ENCODE measurements at regions not wholly inside any gene's neighbourhood (a gene's known extent, or its start where the extent isn't known, plus 50 kb on each side); places are given as distances from the start of the nearest gene placed in this dataset.
"Not testable (repeated sequence)": the region's sequence is repeated elsewhere in the genome, so short reads cannot be mapped to it uniquely, and the experiment has no call there.

DNA sequence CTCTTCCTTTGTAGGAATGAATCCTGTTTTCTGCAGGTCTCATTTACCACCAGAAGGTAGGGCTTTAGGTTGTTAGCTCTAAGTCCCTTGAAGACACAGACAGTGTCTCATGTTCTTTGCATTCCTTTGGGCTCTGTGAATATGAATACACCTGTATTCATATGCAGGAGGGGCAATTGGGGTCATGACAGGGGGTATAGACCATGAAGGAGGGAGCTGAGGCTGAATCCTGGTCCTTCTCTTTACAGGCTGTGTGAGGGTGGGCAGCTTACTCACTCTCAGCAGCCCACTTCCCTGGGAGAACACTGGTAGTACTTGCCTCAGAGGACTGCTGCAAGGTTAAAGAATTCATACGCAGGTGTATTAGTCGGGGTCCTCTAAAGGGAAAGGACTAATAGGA, 267.2 kb upstream of the MGMT start:
- DNase-seq = no peak

DNA sequence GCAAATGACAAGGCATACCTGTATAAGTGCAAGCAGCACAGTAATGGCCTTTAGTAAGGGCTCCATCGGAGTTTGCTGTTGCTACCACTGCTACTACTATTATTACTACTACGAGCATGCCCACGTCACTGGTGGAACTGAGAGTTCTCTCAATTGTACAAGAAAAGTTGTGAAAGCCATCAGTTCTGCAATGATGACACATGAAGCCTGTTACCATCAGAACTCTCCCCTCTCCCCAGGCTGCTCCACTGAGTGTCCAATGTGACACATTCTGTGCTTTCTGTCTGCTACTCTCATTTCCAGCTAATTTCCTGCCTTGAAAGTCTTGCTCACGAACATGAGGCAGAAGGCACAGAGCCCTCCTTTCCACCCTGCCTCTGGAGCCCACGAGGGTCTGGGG, 263.2 kb upstream of the MGMT start:
- no peak for DNase-seq

DNA sequence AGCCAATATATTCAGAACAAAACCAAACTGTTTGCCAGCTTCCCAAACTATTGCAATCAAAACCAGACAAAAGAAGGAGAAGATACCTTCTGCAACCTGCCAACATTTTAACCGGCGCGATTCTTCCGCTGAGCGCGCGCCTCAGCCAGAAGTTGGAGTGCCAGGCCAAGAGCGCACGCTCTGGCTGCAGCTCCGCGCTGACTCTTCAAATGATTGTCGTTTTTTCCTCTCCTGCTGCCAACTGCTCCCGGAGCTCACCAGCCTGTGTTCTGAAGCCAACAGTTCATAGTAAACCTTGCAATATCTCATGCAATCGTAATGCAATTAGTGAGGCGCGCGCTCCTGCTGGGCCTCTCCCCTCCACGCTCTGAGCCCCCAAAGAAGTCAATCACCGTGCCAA, 259.7 kb upstream of the MGMT start:
- no peak for DNase-seq

GRCh38 chr10:129210876-129211275, 256.2 kb upstream of the MGMT start:
- no peak for DNase-seq

DNA sequence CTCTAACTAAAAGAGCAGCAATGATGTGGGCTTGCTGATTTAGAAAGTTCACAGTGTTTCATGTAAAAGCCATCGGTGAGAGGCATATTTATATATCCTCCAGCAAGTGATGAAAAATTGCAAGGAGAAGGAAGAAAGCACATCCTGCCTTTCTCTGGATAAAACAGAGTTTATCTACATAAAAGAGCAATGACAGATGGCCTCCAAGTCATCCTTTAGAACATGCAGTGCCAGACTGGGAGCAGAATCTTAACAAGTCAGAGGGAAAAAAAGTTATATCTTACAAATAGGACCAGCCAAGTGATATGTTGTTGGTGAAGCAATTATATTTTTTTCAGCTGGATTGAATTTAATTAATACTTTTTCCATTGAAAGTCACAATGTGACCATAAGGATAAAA, 253.8 kb upstream of the MGMT start:
- DNase-seq = no peak

- not testable (repeated sequence) for DNase-seq
These were observed 253.0 kb upstream of the MGMT start for GRCh38 chr10:129213996-129214395.

- DNase-seq = no peak
These were observed 247.7 kb upstream of the MGMT start for GRCh38 chr10:129219364-129219763.

DNA sequence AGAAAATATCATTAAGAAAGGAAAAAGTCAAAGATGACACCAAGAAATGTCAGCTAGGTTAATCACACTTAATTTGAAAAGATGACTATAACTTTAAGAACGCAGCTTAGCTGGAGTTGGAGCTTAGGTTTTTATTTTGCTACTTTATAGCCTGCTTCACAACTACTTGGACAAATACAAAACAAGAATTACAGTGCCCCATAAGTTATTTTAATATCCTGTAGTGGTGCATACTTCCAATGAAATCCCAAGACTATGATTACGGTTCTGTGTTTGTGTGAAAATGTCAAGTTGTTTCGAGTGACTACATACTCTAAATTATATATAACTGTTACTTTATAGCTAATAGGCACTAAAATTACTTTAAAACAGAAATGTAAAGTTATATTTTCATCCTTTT, 244.6 kb upstream of the MGMT start:
- no peak for DNase-seq

- DNase-seq = no peak
These were observed 243.7 kb upstream of the MGMT start for GRCh38 chr10:129223363-129223762.

DNA sequence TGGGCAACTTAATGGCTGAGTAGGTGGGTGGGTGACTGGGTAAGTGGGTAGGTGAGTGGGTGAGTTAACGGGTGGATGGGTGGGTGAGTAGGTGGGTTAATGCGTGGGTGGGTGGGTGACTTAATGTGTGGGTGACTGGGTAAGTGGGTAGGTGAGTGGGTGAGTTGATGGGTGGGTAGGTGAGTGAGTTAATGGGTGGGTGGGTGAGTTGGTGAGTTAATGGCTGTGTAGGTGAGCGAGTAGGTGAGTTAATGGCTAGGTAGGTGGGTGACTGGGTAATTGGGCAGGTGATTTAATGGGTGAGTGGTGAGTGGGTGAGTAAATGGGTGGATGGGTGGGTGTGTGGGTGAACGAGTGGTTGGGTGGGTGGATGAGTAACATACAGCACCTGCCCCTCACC, 243.0 kb upstream of the MGMT start:
- DNase-seq = no peak

GRCh38 chr10:129231821-129232220, 235.2 kb upstream of the MGMT start:
- DNase-seq = no peak

- DNase-seq = no peak
These were observed 233.5 kb upstream of the MGMT start for GRCh38 chr10:129233351-129234148.

DNA sequence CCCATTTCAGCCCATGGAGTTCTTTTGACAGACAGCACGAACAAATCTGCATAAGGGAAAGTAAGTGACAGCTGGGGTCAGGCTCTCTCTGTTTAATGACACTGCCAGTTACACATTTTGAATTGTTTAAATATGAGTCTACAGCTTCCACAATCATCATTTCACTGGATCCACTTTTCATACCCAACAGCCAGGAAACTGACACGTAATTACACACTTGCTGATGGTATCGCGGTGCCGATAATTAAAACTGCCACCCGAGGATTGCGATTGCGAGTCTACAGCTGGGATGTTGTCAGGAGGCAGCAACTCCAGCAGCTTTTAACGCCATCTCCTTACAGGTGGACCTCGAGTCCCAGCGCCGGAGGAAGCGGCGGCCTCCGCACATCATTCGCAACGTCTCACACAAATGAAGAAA, 230.8 kb upstream of the MGMT start:
- DNase-seq = no peak

DNA sequence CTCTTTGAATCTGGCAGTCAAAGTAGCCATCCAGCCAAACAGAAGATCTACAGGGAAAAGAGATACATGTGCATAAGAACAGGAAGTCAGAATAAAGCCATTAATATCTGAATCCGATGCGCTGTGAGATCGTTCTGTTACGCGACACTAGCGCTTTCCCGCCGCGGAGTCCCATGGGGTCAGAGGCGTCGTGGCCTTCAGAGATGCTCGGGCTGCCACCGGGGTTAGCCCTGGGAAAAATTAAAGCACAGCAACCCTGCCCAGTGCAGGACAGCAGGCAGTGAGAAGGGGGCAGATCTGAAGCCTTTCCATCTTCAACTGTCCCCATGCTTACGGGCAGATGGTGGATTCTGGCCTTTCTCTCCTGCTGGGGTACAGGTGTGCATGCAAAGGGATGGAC, 225.6 kb upstream of the MGMT start:
- DNase-seq = no peak

- no peak for DNase-seq
These were observed 222.7 kb upstream of the MGMT start for GRCh38 chr10:129244298-129244697.

DNA sequence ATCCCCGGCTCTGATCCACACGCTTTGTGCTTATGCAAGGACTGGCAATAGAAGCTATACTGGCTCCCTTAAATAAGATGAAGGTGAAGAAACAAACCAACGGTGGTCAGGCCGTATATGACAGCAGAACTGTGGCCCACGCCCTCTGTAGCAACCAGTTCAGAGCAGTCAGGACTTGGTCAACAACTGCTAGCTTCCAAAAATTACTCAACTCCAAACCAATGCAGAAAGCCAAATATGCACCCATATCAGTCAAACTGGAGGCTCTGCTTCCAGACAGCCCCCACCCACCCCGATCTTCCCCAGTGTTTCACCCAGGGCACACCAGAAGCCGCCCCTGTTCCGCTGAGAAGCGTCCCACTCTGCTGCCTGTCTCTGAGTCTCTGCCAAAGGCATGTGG, 222.3 kb upstream of the MGMT start:
- no peak for DNase-seq

GRCh38 chr10:129253161-129253864, 213.7 kb upstream of the MGMT start:
- no peak for DNase-seq

- DNase-seq = no peak
These were observed 213.2 kb upstream of the MGMT start for GRCh38 chr10:129253865-129254179.

DNA sequence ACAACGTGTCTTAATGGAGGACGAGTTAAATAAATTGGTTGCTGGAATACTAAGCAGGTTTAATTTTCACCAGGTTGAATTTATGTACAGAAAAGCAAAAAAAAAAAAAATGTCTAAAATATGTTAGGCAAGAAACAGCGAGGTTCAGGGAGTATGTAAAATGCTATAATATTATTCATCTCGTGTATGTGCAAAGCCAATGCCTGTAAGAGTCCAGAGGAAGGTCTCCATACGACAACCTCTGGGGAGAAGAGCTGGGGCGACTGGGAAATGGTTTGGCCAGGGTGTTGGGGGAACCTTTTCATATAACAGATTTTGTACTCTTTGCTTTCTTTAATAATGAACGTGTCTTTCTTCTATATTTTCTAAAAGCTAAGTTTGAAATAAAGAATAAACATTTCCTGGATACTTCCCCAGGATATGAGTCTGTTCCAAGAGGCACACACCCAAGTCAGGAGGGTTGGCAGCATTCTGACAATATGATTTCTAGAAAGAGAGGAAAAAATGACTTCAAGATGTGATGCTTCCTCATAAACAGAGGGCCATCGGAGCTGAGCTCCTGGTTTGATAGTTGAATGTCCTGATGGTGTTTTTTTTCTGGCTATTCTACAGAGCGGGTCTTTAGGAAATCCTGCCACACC, 208.6 kb upstream of the MGMT start:
- DNase-seq = no peak

GRCh38 chr10:129259128-129259815, 207.8 kb upstream of the MGMT start:
- no peak for DNase-seq

DNA sequence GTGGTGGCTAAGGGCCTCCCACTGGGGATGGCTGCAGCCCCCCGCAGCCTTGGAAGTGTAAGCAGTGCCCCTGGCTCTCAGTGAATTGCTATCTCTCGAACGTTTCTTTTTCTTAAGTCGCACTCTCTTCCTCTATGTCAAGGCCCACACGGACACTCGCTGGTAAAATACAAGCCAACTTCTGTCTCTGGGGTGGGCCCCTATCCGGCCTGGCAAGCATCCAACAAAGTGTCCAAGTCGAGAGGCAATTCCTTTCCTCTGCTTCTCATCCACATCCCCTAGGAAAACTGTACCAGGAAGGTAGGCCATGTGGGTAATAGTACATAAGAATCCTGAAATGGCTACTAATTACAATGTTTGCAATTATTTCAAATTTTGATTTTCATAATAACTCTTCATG, 194.9 kb upstream of the MGMT start:
- DNase-seq = no peak

DNA sequence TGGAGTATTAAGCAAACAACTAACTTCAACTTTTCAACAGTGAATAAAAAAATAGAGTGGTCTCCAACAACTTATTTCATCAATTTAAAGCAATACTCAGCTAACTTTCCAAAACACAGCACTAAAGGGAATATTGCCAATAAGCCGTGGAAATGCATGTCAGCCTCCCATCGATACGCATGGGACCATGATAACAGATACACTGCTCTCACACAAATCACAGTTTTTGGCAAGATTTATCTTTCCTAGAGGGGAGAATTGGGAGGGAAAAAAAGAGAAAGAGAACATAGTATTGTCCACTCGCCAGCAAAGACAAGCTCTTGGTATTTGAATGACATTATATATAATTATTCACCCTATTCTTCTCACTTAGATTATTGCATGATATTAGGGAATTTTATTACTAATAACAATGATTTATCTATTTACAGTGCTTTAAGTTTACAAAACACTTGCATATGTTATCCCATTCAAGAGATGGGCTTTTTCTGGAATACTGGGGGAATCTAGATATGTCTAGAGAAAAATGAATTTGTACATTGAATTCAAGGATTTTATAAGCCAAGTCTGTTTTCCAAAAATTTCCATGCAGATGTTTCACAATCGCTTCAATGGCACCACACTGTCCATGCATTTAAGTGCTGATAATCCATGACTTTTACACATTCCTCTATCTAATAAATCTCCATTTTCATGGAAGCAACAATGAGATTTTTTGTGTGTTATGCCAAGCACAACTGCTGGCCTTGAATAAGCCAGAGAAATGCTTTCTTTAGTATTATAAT, 194.0 kb upstream of the MGMT start:
- DNase-seq = no peak

GRCh38 chr10:129273860-129274259, 193.2 kb upstream of the MGMT start:
- DNase-seq = no peak
